Trophoblast cell (in vitro differentiated cells and primary cell): ENCODE measurements at regions not wholly inside any gene's neighbourhood (a gene's known extent, or its start where the extent isn't known, plus 50 kb on each side); places are given as distances from the start of the nearest gene placed in this dataset.

Experiments used
- DNase-seq, 2 donors: peaks; one replicate each; pipeline ENCODE4 v3.0.0-alpha.2; 2016
- H2AFZ ChIP-seq: 2 replicates; pipeline ENCODE4 v1.6.1; 2013; ENCODE audit warnings: low read length, moderate library complexity, mild to moderate bottlenecking; ENCODE audit not compliant: insufficient read depth, poor library complexity
- H2AK5ac ChIP-seq: 2 replicates; pipeline ENCODE4 v1.6.1; 2013; ENCODE audit warnings: mild to moderate bottlenecking, low read length
- H2BK120ac ChIP-seq: 2 replicates; pipeline ENCODE4 v1.6.1; 2013; ENCODE audit warnings: low read length, mild to moderate bottlenecking, moderate library complexity; ENCODE audit not compliant: insufficient read depth, poor library complexity
- H2BK12ac ChIP-seq: 2 replicates; pipeline ENCODE4 v1.6.1; 2013; ENCODE audit warnings: mild to moderate bottlenecking, low read length, moderate library complexity
- H2BK5ac ChIP-seq: 2 replicates; pipeline ENCODE4 v1.6.1; 2013; ENCODE audit warnings: low read length, low read depth, moderate library complexity, mild to moderate bottlenecking; ENCODE audit not compliant: poor library complexity
- H3K14ac ChIP-seq: 2 replicates; pipeline ENCODE4 v1.6.1; 2013; ENCODE audit warnings: mild to moderate bottlenecking, low read length
- H3K18ac ChIP-seq: 2 replicates; pipeline ENCODE4 v1.6.1; 2013; ENCODE audit warnings: mild to moderate bottlenecking, low read length
- H3K23ac ChIP-seq: 2 replicates; pipeline ENCODE4 v1.6.1; 2013; ENCODE audit warnings: low read length
- H3K27ac ChIP-seq: 2 replicates; pipeline ENCODE4 v1.5.1; 2013; ENCODE audit warnings: low read depth, mild to moderate bottlenecking, inconsistent platforms, low read length, moderate library complexity
- H3K27me3 ChIP-seq: 2 replicates; pipeline ENCODE4 v1.6.1; 2013; ENCODE audit warnings: inconsistent platforms, mild to moderate bottlenecking, low read length, moderate library complexity; ENCODE audit not compliant: insufficient read depth
- H3K36me3 ChIP-seq, 2 experiments: 1 replicate in 1 of 2; 2 replicates in 1 of 2; pipeline ENCODE4 v1.6.1; 2013; ENCODE audit warnings: low read length in 2 of 2, mild to moderate bottlenecking in 2 of 2, moderate library complexity in 1 of 2; ENCODE audit not compliant: insufficient read depth in 2 of 2, control insufficient read depth in 1 of 2
- H3K4ac ChIP-seq: 2 replicates; pipeline ENCODE4 v1.6.1; 2013; ENCODE audit warnings: low read depth, mild to moderate bottlenecking, low read length, moderate library complexity
- H3K4me1 ChIP-seq, 2 experiments: 1 replicate in 1 of 2; 2 replicates in 1 of 2; pipeline ENCODE4 v1.6.1; 2013; ENCODE audit warnings: low read length in 2 of 2, mild to moderate bottlenecking in 2 of 2, moderate library complexity in 1 of 2; ENCODE audit not compliant: insufficient read depth in 2 of 2, control insufficient read depth in 1 of 2
- H3K4me2 ChIP-seq: 2 replicates; pipeline ENCODE4 v1.6.1; 2013; ENCODE audit warnings: inconsistent platforms, mild to moderate bottlenecking, low read length, moderate library complexity
- H3K4me3 ChIP-seq: 2 replicates; pipeline ENCODE4 v1.5.1; 2013; ENCODE audit warnings: mild to moderate bottlenecking, low read depth, low read length, inconsistent platforms
- H3K79me1 ChIP-seq: one replicate; pipeline ENCODE4 v1.6.1; 2013; ENCODE audit warnings: low read length
- H3K79me2 ChIP-seq: 2 replicates; pipeline ENCODE4 v1.6.1; 2013; ENCODE audit warnings: low read length, mild to moderate bottlenecking; ENCODE audit not compliant: control insufficient read depth, insufficient read depth, poor library complexity
- H3K9ac ChIP-seq: 2 replicates; pipeline ENCODE4 v1.6.1; 2013; ENCODE audit warnings: mild to moderate bottlenecking, low read length
- H3K9me3 ChIP-seq: 2 replicates; pipeline ENCODE4 v1.6.1; 2013; ENCODE audit warnings: low read depth, mild to moderate bottlenecking, control low read depth, inconsistent platforms, low read length; ENCODE audit not compliant: insufficient read depth
- H4K12ac ChIP-seq: 2 replicates; pipeline ENCODE4 v1.6.1; 2013; ENCODE audit warnings: low read depth, mild to moderate bottlenecking, low read length, moderate library complexity
- H4K8ac ChIP-seq: 2 replicates; pipeline ENCODE4 v1.6.1; 2013; ENCODE audit warnings: low read depth, mild to moderate bottlenecking, low read length, moderate library complexity
- H4K91ac ChIP-seq: one replicate; pipeline ENCODE4 v1.6.1; 2013; ENCODE audit warnings: low read depth, mild to moderate bottlenecking, low read length, moderate library complexity
- WGBS: extraction: QIAGEN DNeasy Blood & Tissue Kit; methylation state at CpG from one replicate; pipeline ENCODE4 v1.1.7; 2013; ENCODE audit warnings: missing lambda C conversion rate; ENCODE audit not compliant: insufficient read length, insufficient coverage; ENCODE audit errors: extremely low coverage; 5-methylcytosine and 5-hydroxymethylcytosine counted together

- H3K9me3 ChIP-seq: peaks cover 3% of the 10 kb centered on the region
- no peak overlapping the region for H2BK120ac ChIP-seq
- WGBS: no CpG with 5 or more reads among the region's 17 CpGs
- no peak overlapping the region for H3K4ac ChIP-seq
- H3K14ac ChIP-seq: peak overlapping the region; percentile 33
- H4K91ac ChIP-seq: peak overlapping the region; percentile 12
- no peaks in the 10 kb centered on the region for H3K36me3 ChIP-seq
- no peak overlapping the region for H3K27ac ChIP-seq
- H2BK12ac ChIP-seq: peak overlapping the region; percentile 5
- DNase-seq: no peak
- no peak overlapping the region for H2AK5ac ChIP-seq
- H3K27me3 ChIP-seq: no peaks in the 10 kb centered on the region
- H3K18ac ChIP-seq: peak overlapping the region; percentile 15
- H3K4me2 ChIP-seq: no peak overlapping the region
- H2BK5ac ChIP-seq: no peak overlapping the region
- no peak overlapping the region for H4K12ac ChIP-seq
- peaks cover 8% of the 10 kb centered on the region for H3K79me1 ChIP-seq
- H3K79me2 ChIP-seq: no peaks in the 10 kb centered on the region
- H3K4me1 ChIP-seq: peaks cover 8 to 11% of the 10 kb centered on the region in 2 experiments
- H3K9ac ChIP-seq: no peak overlapping the region
- H3K23ac ChIP-seq: no peak overlapping the region
- H2AFZ ChIP-seq: no peak overlapping the region
- H4K8ac ChIP-seq: no peak overlapping the region
- no peak overlapping the region for H3K4me3 ChIP-seq
Observed at GRCh38 chr11:70544067-70544773, 145.9 kb downstream of the CTTN start.

GRCh38 chr11:70544774-70545609, 146.7 kb downstream of the CTTN start:
- Histone ChIP-seq H3K23ac (no peak overlapping the region), H3K4me3 (no peak overlapping the region), H4K91ac (peak overlapping the region; percentile 12), H3K27ac (peak overlapping the region; percentile 7), H3K4ac (no peak overlapping the region), H3K18ac (peak overlapping the region; percentile 15), H3K4me1 (peaks cover 8 to 11% of the 10 kb centered on the region in 2 experiments), H3K14ac (peak overlapping the region; percentile 33), H4K8ac (no peak overlapping the region), H3K79me2 (no peaks in the 10 kb centered on the region), H3K79me1 (peaks cover 6% of the 10 kb centered on the region), H3K9ac (no peak overlapping the region), H2BK12ac (peak overlapping the region; percentile 3), H3K4me2 (no peak overlapping the region), H3K36me3 (no peaks in the 10 kb centered on the region), H3K9me3 (peaks cover 3% of the 10 kb centered on the region), H2AFZ (no peak overlapping the region), H2BK120ac (peak overlapping the region; percentile 1), H2AK5ac (no peak overlapping the region), H2BK5ac (no peak overlapping the region), H3K27me3 (no peaks in the 10 kb centered on the region), H4K12ac (no peak overlapping the region)
- DNase-seq: no peak
- no CpG with 5 or more reads among the region's 36 CpGs for WGBS

- Histone ChIP-seq H3K23ac (no peak overlapping the region), H3K27ac (no peak overlapping the region), H2AFZ (no peak overlapping the region), H3K79me2 (no peaks in the 10 kb centered on the region), H3K79me1 (peaks cover 6% of the 10 kb centered on the region), H3K9ac (no peak overlapping the region), H2AK5ac (no peak overlapping the region), H3K4me3 (no peak overlapping the region), H3K4me1 (peaks cover 8 to 11% of the 10 kb centered on the region in 2 experiments), H3K18ac (no peak overlapping the region), H4K91ac (no peak overlapping the region), H3K9me3 (peaks cover 3% of the 10 kb centered on the region), H4K12ac (no peak overlapping the region), H2BK12ac (no peak overlapping the region), H3K14ac (no peak overlapping the region), H3K27me3 (no peaks in the 10 kb centered on the region), H3K4ac (no peak overlapping the region), H3K4me2 (no peak overlapping the region), H2BK5ac (no peak overlapping the region), H2BK120ac (no peak overlapping the region), H4K8ac (no peak overlapping the region), H3K36me3 (no peaks in the 10 kb centered on the region)
- WGBS: no CpG with 5 or more reads among the region's 5 CpGs
- DNase-seq: no peak
Observed at GRCh38 chr11:70545610-70545912, 147.2 kb downstream of the CTTN start.

- Histone ChIP-seq H3K79me2 (no peaks in the 10 kb centered on the region), H2AK5ac (no peak overlapping the region), H3K14ac (no peak overlapping the region), H2BK12ac (no peak overlapping the region), H4K8ac (no peak overlapping the region), H3K9ac (no peak overlapping the region), H3K27ac (no peak overlapping the region), H3K9me3 (peaks cover 3% of the 10 kb centered on the region), H2AFZ (no peak overlapping the region), H3K18ac (no peak overlapping the region), H3K27me3 (no peaks in the 10 kb centered on the region), H3K4me2 (no peak overlapping the region), H3K4me1 (peaks cover 8 to 11% of the 10 kb centered on the region in 2 experiments), H3K79me1 (peaks cover 6% of the 10 kb centered on the region), H2BK120ac (no peak overlapping the region), H4K12ac (no peak overlapping the region), H3K23ac (no peak overlapping the region), H3K36me3 (no peaks in the 10 kb centered on the region), H3K4me3 (no peak overlapping the region), H4K91ac (no peak overlapping the region), H3K4ac (no peak overlapping the region), H2BK5ac (no peak overlapping the region)
- no CpG with 5 or more reads among the region's 9 CpGs for WGBS
- DNase-seq: no peak
Observed at GRCh38 chr11:70546191-70546940, 148.0 kb downstream of the CTTN start.
